Endothelial cell of umbilical vein (primary cell): ENCODE measurements at regions not wholly inside any gene's neighbourhood (a gene's known extent, or its start where the extent isn't known, plus 50 kb on each side); places are given as distances from the start of the nearest gene placed in this dataset.

Experiments
- EZH2 ChIP-seq: IDR thresholded peaks from 2 replicates; pipeline ENCODE4 v1.6.1; 2012; ENCODE audit warnings: borderline replicate concordance, low read depth, mild to moderate bottlenecking, moderate library complexity, low read length, inconsistent platforms; ENCODE audit not compliant: severe bottlenecking
- GATA2 ChIP-seq: IDR thresholded peaks from 2 replicates; pipeline ENCODE4 v1.7.0; 2011; ENCODE audit warnings: low read depth, mild to moderate bottlenecking, moderate library complexity, mixed read lengths, low read length; ENCODE audit not compliant: insufficient read length, insufficient read depth
- JUN ChIP-seq: IDR thresholded peaks from 2 replicates; pipeline ENCODE4 v1.6.1; 2011; ENCODE audit warnings: borderline replicate concordance, low read depth; ENCODE audit not compliant: insufficient read length, insufficient read depth
- POLR2A ChIP-seq: IDR thresholded peaks from 2 replicates; pipeline ENCODE4 v1.6.1; 2012; ENCODE audit warnings: low read depth, mild to moderate bottlenecking, control low read depth, low read length
- POLR2AphosphoS5 ChIP-seq: IDR thresholded peaks from 2 replicates; pipeline ENCODE4 v1.6.1; 2012; ENCODE audit warnings: low read depth, mild to moderate bottlenecking, control low read depth, low read length, moderate library complexity; ENCODE audit not compliant: insufficient read depth
- TF ChIP-seq, protein P1 (sequence below), 2 donors: IDR thresholded peaks; 1 replicate in 1 of 2; 2 replicates in 1 of 2; pipeline ENCODE4 v1.5.1; 2011; ENCODE audit warnings: low read length in 2 of 2, mild to moderate bottlenecking in 2 of 2, moderate library complexity in 2 of 2, control low read depth in 1 of 2, inconsistent platforms in 1 of 2, low read depth in 1 of 2; ENCODE audit not compliant: insufficient read depth in 1 of 2; ENCODE audit errors: extremely low read depth in 1 of 2
- TF ChIP-seq, protein P2 (sequence below): IDR thresholded peaks from 2 replicates; pipeline ENCODE4 v1.6.1; 2011; ENCODE audit not compliant: insufficient read depth, insufficient read length

DNA sequence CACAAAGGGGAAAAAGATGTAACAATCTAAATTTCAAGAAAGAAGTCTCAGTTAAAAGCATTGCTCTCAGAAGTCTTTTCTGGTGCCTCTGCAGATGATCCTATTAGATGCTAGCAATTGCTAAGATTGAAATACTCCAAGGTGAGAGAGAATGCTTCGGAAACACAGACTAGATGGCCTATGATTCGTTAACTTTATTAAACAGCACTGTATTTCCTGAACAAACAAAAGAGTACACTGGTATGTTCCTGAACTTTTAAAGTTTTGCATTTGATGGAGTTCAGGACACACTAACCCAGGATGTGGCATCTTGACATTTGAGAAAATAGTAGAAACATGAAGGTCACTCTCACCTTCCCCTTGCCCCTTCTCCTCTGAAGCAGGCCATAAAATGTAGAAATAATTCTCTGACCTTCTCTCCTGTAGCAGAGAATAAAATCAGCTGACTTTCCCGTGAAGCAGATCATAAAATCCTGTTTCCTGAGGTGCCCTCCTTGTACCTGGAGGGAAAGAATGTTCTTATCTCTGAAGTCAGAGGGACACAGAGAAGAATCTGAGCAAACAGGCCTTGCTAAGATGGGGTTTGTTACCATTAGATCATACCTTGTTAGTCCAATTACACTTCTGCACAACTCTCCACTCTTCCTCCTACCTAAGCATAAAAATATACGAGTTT, 142.9 kb upstream of the USP25 start:
- TF ChIP-seq, protein P1, sequence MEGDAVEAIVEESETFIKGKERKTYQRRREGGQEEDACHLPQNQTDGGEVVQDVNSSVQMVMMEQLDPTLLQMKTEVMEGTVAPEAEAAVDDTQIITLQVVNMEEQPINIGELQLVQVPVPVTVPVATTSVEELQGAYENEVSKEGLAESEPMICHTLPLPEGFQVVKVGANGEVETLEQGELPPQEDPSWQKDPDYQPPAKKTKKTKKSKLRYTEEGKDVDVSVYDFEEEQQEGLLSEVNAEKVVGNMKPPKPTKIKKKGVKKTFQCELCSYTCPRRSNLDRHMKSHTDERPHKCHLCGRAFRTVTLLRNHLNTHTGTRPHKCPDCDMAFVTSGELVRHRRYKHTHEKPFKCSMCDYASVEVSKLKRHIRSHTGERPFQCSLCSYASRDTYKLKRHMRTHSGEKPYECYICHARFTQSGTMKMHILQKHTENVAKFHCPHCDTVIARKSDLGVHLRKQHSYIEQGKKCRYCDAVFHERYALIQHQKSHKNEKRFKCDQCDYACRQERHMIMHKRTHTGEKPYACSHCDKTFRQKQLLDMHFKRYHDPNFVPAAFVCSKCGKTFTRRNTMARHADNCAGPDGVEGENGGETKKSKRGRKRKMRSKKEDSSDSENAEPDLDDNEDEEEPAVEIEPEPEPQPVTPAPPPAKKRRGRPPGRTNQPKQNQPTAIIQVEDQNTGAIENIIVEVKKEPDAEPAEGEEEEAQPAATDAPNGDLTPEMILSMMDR (IDR thresholded peaks at IDR 0.05; ENCODE audit: extremely low read depth in 1 of 2, insufficient read depth in 1 of 2, low read depth in 1 of 2, low read length in 2 of 2), result no peak
- TF ChIP-seq POLR2A, result no peak
- no peak for TF ChIP-seq EZH2
- no peak for TF ChIP-seq POLR2AphosphoS5
- no peak for TF ChIP-seq JUN
- no peak for TF ChIP-seq GATA2
- TF ChIP-seq, protein P2, sequence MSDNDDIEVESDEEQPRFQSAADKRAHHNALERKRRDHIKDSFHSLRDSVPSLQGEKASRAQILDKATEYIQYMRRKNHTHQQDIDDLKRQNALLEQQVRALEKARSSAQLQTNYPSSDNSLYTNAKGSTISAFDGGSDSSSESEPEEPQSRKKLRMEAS, result no peak
